ENCODE measurements at regions not wholly inside any gene's neighbourhood (a gene's known extent, or its start where the extent isn't known, plus 50 kb on each side); places are given as distances from the start of the nearest gene placed in this dataset.

DNA sequence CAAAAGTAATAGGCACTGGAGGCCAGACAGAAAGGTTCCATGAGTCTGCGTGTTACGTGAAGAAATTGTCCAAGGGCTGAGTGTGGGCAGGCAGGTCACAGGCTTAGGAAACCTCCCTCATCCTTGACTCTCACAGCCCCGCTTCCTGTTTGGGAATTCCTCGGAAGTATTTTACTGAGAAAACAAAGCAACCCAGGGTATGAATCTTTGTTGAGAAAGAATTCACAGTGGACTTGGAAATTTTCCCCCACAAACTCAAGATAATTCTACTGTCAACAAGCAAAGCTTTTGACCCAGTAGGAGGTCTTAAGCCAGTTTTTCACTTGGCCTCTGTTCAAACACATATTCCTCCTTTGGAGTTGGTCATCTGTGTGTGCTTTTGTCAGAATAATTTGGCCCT, 377.1 kb upstream of the TPM1 start:
- Histone ChIP-seq H2AFZ (ENCODE audit: insufficient read depth, low read depth, low read length, poor library complexity, severe bottlenecking) (no peak overlapping the region), H3K27me3 (replicated peaks in 1 of 4; ENCODE audit: control extremely low read depth in 1 of 4, control insufficient read depth in 3 of 4, insufficient read depth in 4 of 4, low read length in 3 of 4) (no peaks in the 10 kb centered on the region), H3K27ac (ENCODE audit: low read length in 2 of 2) (no peak overlapping the region), H3K4me1 (ENCODE audit: control insufficient read depth in 2 of 2, insufficient read depth in 2 of 2, low read length in 2 of 2) (no peaks in the 10 kb centered on the region), H3K4me2 (replicated peaks; ENCODE audit: low read depth, low read length, poor library complexity, severe bottlenecking) (no peak overlapping the region), H4K20me1 (ENCODE audit: control insufficient read depth, insufficient read depth, low read length, poor library complexity, severe bottlenecking) (no peaks in the 10 kb centered on the region), H3K9me3 (ENCODE audit: control extremely low read depth in 1 of 3, control insufficient read depth in 2 of 3, insufficient read depth in 1 of 3, low read length in 2 of 3) (no peaks in the 10 kb centered on the region), H3K9ac (ENCODE audit: low read length) (no peak overlapping the region), H3K36me3 (replicated peaks in 1 of 2; ENCODE audit: control extremely low read depth in 1 of 2, control insufficient read depth in 1 of 2, extremely low read depth in 1 of 2, insufficient read depth in 2 of 2, low read length in 1 of 2) (no peaks in the 10 kb centered on the region), H3K4me3 (ENCODE audit: control extremely low read depth in 1 of 5, extremely low read depth in 1 of 5, insufficient read depth in 1 of 5, low read depth in 2 of 5, low read length in 4 of 5) (no peak overlapping the region), H3K79me2 (ENCODE audit: control insufficient read depth, insufficient read depth, low read length) (no peaks in the 10 kb centered on the region)
- Mint-ChIP-seq H3K4me3 (no peak overlapping the region), H3K27me3 (no peaks in the 10 kb centered on the region), H3K4me1 (no peaks in the 10 kb centered on the region), H3K9me3 (ENCODE audit: insufficient read depth) (peaks cover 1% of the 10 kb centered on the region), H3K27ac (no peak overlapping the region)
- ATAC-seq (ENCODE audit: low read depth) (no peak), DNase-seq (no peak)
- CTCF ChIA-PET: no interaction called here
- TF ChIP-seq, protein P1, sequence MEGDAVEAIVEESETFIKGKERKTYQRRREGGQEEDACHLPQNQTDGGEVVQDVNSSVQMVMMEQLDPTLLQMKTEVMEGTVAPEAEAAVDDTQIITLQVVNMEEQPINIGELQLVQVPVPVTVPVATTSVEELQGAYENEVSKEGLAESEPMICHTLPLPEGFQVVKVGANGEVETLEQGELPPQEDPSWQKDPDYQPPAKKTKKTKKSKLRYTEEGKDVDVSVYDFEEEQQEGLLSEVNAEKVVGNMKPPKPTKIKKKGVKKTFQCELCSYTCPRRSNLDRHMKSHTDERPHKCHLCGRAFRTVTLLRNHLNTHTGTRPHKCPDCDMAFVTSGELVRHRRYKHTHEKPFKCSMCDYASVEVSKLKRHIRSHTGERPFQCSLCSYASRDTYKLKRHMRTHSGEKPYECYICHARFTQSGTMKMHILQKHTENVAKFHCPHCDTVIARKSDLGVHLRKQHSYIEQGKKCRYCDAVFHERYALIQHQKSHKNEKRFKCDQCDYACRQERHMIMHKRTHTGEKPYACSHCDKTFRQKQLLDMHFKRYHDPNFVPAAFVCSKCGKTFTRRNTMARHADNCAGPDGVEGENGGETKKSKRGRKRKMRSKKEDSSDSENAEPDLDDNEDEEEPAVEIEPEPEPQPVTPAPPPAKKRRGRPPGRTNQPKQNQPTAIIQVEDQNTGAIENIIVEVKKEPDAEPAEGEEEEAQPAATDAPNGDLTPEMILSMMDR (IDR thresholded peaks at IDR 0.05): no peak
- TF ChIP-seq EZH2 (IDR thresholded peaks at IDR 0.05; ENCODE audit: borderline replicate concordance, insufficient read depth, low read depth, low read length, poor library complexity, severe bottlenecking): no peak
- POLR2A ChIA-PET: no interaction called here
- intact Hi-C loops (cut with micrococcal nuclease): no loop called here
- no CpG with 5 or more reads among the region's 4 CpGs for WGBS (ENCODE audit: insufficient coverage)

DNA sequence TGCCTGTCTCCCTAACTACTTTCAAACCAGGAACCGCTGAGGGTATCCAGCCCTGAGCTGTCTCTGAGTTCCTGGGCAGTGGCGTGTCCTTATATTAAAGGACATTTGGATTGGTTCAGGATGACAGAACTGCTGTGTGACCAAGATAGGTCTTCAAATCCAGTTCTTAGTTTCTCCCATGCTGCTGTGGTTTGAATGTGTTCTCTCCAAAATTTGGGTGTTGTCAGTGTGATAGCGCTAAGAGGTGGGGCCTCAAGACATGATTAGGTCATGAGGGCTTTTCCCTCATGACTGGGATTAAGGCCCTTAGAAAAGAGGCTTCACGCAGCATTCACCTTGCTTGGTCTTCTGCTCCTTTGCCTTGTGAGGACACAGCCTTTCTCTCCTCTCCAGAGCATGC, 376.5 kb upstream of the TPM1 start:
- H3K27me3 ChIP-seq (replicated peaks in 1 of 4; ENCODE audit: control extremely low read depth in 1 of 4, control insufficient read depth in 3 of 4, insufficient read depth in 4 of 4, low read length in 3 of 4): no peaks in the 10 kb centered on the region
- ATAC-seq (ENCODE audit: low read depth) (no peak), DNase-seq (no peak)
- Mint-ChIP-seq H3K4me1 (no peaks in the 10 kb centered on the region), H3K27ac (no peak overlapping the region), H3K27me3 (no peaks in the 10 kb centered on the region), H3K4me3 (no peak overlapping the region), H3K9me3 (ENCODE audit: insufficient read depth) (peaks cover 1% of the 10 kb centered on the region)
- H4K20me1 ChIP-seq (ENCODE audit: control insufficient read depth, insufficient read depth, low read length, poor library complexity, severe bottlenecking): no peaks in the 10 kb centered on the region
- no peaks in the 10 kb centered on the region for H3K79me2 ChIP-seq (ENCODE audit: control insufficient read depth, insufficient read depth, low read length)
- POLR2A ChIA-PET: no interaction called here
- no peak overlapping the region for H3K4me2 ChIP-seq (replicated peaks; ENCODE audit: low read depth, low read length, poor library complexity, severe bottlenecking)
- intact Hi-C loops (cut with micrococcal nuclease): no loop called here
- CTCF ChIA-PET: no interaction called here
- WGBS (ENCODE audit: insufficient coverage): 100% methylated on average over 3 of the region's 4 CpGs
- H3K9ac ChIP-seq (ENCODE audit: low read length): no peak overlapping the region
- no peaks in the 10 kb centered on the region for H3K9me3 ChIP-seq (ENCODE audit: control extremely low read depth in 1 of 3, control insufficient read depth in 2 of 3, insufficient read depth in 1 of 3, low read length in 2 of 3)
- no peak overlapping the region for H3K27ac ChIP-seq (ENCODE audit: low read length in 2 of 2)
- no peak for TF ChIP-seq EZH2 (IDR thresholded peaks at IDR 0.05; ENCODE audit: borderline replicate concordance, insufficient read depth, low read depth, low read length, poor library complexity, severe bottlenecking)
- TF ChIP-seq, protein P1 (IDR thresholded peaks at IDR 0.05): no peak
- H3K36me3 ChIP-seq (replicated peaks in 1 of 2; ENCODE audit: control extremely low read depth in 1 of 2, control insufficient read depth in 1 of 2, extremely low read depth in 1 of 2, insufficient read depth in 2 of 2, low read length in 1 of 2): no peaks in the 10 kb centered on the region
- H3K4me1 ChIP-seq (ENCODE audit: control insufficient read depth in 2 of 2, insufficient read depth in 2 of 2, low read length in 2 of 2): no peaks in the 10 kb centered on the region
- no peak overlapping the region for H2AFZ ChIP-seq (ENCODE audit: insufficient read depth, low read depth, low read length, poor library complexity, severe bottlenecking)
- H3K4me3 ChIP-seq (ENCODE audit: control extremely low read depth in 1 of 5, extremely low read depth in 1 of 5, insufficient read depth in 1 of 5, low read depth in 2 of 5, low read length in 4 of 5): no peak overlapping the region

Data from B cell (primary cell).